OCI-LY1 (cell line): ENCODE measurements at regions not wholly inside any gene's neighbourhood (a gene's known extent, or its start where the extent isn't known, plus 50 kb on each side); places are given as distances from the start of the nearest gene placed in this dataset.

Experiments used
- H2AFZ ChIP-seq: fragments of 200-600 bp; sonication (generic), shearing (Covaris generic); 2 replicates; pipeline ENCODE4 v1.6.0; 2014; ENCODE audit warnings: antibody characterized with exemption, mild to moderate bottlenecking, low read length
- H3F3A ChIP-seq: fragments of 200-600 bp; sonication (generic), shearing (Covaris generic); 2 replicates; pipeline ENCODE4 v1.6.0; 2014; ENCODE audit warnings: mild to moderate bottlenecking, antibody characterized with exemption, low read length, moderate library complexity; ENCODE audit not compliant: insufficient read depth
- H3K27ac ChIP-seq: fragments of 200-600 bp; sonication (generic); 2 replicates; pipeline ENCODE4 v1.5.1; 2014; ENCODE audit warnings: low read length, mixed run types, mild to moderate bottlenecking, low read depth; ENCODE audit not compliant: poor library complexity, severe bottlenecking
- H3K27me3 ChIP-seq: fragments of 200-600 bp; sonication (generic); 2 replicates; pipeline ENCODE4 v1.6.0; 2014; ENCODE audit warnings: antibody characterized with exemption, mild to moderate bottlenecking, low read length, moderate library complexity; ENCODE audit not compliant: insufficient read depth
- H3K36me3 ChIP-seq: fragments of 200-600 bp; sonication (generic); 2 replicates; pipeline ENCODE4 v1.6.1; 2014; ENCODE audit warnings: mild to moderate bottlenecking, antibody characterized with exemption, low read length, moderate library complexity, mixed read lengths; ENCODE audit not compliant: insufficient read depth
- H3K4me1 ChIP-seq: fragments of 200-600 bp; sonication (generic); 2 replicates; pipeline ENCODE4 v1.5.1; 2014; ENCODE audit warnings: mild to moderate bottlenecking, low read length, moderate library complexity; ENCODE audit not compliant: insufficient read depth, severe bottlenecking
- H3K4me2 ChIP-seq: fragments of 200-600 bp; sonication (generic), shearing (Covaris generic); 2 replicates; pipeline ENCODE4 v1.6.1; 2014; ENCODE audit warnings: low read length
- H3K4me3 ChIP-seq: fragments of 200-600 bp; sonication (generic); 2 replicates; pipeline ENCODE4 v1.5.1; 2014; ENCODE audit warnings: low read length, low read depth, mild to moderate bottlenecking, mixed read lengths; ENCODE audit not compliant: poor library complexity, severe bottlenecking
- H3K79me2 ChIP-seq: fragments of 200-600 bp; shearing (Covaris generic); 2 replicates; pipeline ENCODE4 v1.6.1; 2016; ENCODE audit warnings: mixed run types, low read length, mixed read lengths; ENCODE audit not compliant: insufficient read depth
- H3K9ac ChIP-seq: fragments of 200-600 bp; sonication (generic), shearing (Covaris generic); 2 replicates; pipeline ENCODE4 v1.6.1; 2014; ENCODE audit warnings: mild to moderate bottlenecking, low read length, mixed read lengths
- H3K9me2 ChIP-seq: fragments of 200-600 bp; sonication (generic), shearing (Covaris generic); 2 replicates; pipeline ENCODE4 v1.6.1; 2014; ENCODE audit warnings: low read depth, mild to moderate bottlenecking, low read length, mixed read lengths
- H3K9me3 ChIP-seq: fragments of 200-600 bp; shearing (Covaris generic); 2 replicates; pipeline ENCODE4 v1.6.1; 2014; ENCODE audit warnings: low read length, mixed read lengths
- H4K20me1 ChIP-seq: fragments of 200-600 bp; sonication (generic), shearing (Covaris generic); 2 replicates; pipeline ENCODE4 v1.6.0; 2016; ENCODE audit warnings: mild to moderate bottlenecking, low read length; ENCODE audit not compliant: insufficient read depth
- EZH2 ChIP-seq: fragments of 200-600 bp; sonication (generic), shearing (Covaris generic); IDR thresholded peaks from 2 replicates; pipeline ENCODE4 v1.8.0; 2017; ENCODE audit warnings: borderline replicate concordance, mixed run types, mild to moderate bottlenecking, antibody characterized with exemption, low read length, moderate library complexity, mixed read lengths
- TF ChIP-seq, protein P1 (sequence below): fragments of 200-600 bp; sonication (generic), shearing (Covaris generic); IDR thresholded peaks from 2 replicates; pipeline ENCODE4 v1.5.1; 2017; ENCODE audit warnings: mild to moderate bottlenecking, antibody characterized with exemption, low read length, moderate library complexity, mixed read lengths

DNA sequence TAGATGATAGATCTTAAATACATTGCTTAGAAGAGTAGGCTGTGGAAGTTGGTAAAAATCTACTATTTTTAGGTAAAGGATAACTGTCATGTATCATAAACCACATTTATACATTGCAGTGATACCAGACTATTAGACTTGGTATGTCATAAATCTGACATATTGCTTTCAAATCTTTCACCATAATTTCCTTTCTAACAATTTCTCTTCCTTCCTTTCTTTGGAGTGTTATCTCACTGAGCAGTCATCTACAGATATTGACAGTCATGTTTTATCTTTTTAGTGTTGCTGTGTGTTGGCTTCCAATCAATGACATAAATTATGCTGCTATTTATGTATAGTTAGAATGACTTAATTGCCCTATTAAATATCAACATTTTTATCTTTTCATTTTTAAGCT, 588.7 kb downstream of the TUSC7 start:
- H3K27ac ChIP-seq: no peak overlapping the region

DNA sequence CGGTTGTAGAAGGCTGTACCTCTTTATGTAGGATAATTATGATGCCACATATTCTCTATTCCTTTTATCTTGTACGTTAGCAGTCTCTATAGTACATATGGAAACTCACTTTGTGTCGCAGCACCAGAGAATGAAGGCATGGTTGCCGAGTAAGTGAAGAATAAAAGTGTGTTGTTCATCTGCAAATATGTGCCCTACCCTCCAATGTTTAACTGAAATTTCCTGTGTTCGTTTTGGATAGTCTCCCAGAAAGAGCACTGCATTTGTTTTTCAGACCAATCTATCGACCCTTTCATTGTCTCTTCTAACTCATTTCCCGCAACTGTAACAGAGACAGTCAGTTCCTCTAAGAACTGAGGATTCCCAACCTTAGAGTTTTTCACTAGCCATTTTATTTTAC, 592.8 kb downstream of the TUSC7 start:
- H3K9me2 ChIP-seq: no peaks in the 10 kb centered on the region
- H2AFZ ChIP-seq: no peak overlapping the region
- no peaks in the 10 kb centered on the region for H3K4me1 ChIP-seq
- H4K20me1 ChIP-seq: no peaks in the 10 kb centered on the region
- H3F3A ChIP-seq: no peaks in the 10 kb centered on the region
- H3K27me3 ChIP-seq: no peaks in the 10 kb centered on the region
- H3K27ac ChIP-seq: no peak overlapping the region
- H3K4me3 ChIP-seq: no peak overlapping the region
- no peaks in the 10 kb centered on the region for H3K36me3 ChIP-seq
- H3K9me3 ChIP-seq: no peaks in the 10 kb centered on the region
- no peak overlapping the region for H3K9ac ChIP-seq
- H3K79me2 ChIP-seq: no peaks in the 10 kb centered on the region
- TF ChIP-seq EZH2: no peak
- TF ChIP-seq, protein P1, sequence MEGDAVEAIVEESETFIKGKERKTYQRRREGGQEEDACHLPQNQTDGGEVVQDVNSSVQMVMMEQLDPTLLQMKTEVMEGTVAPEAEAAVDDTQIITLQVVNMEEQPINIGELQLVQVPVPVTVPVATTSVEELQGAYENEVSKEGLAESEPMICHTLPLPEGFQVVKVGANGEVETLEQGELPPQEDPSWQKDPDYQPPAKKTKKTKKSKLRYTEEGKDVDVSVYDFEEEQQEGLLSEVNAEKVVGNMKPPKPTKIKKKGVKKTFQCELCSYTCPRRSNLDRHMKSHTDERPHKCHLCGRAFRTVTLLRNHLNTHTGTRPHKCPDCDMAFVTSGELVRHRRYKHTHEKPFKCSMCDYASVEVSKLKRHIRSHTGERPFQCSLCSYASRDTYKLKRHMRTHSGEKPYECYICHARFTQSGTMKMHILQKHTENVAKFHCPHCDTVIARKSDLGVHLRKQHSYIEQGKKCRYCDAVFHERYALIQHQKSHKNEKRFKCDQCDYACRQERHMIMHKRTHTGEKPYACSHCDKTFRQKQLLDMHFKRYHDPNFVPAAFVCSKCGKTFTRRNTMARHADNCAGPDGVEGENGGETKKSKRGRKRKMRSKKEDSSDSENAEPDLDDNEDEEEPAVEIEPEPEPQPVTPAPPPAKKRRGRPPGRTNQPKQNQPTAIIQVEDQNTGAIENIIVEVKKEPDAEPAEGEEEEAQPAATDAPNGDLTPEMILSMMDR: no peak
- no peak overlapping the region for H3K4me2 ChIP-seq

More for the DNA sequence above, 588.7 kb downstream of the TUSC7 start:
- Histone ChIP-seq H4K20me1 (no peaks in the 10 kb centered on the region), H3K9me2 (no peaks in the 10 kb centered on the region), H3K9me3 (no peaks in the 10 kb centered on the region), H3K79me2 (no peaks in the 10 kb centered on the region), H3K4me1 (no peaks in the 10 kb centered on the region), H3K4me2 (no peak overlapping the region), H3K4me3 (no peak overlapping the region), H3K9ac (no peak overlapping the region), H3F3A (no peaks in the 10 kb centered on the region), H2AFZ (no peak overlapping the region), H3K36me3 (no peaks in the 10 kb centered on the region), H3K27me3 (no peaks in the 10 kb centered on the region)
- no peak for TF ChIP-seq EZH2
- TF ChIP-seq, protein P1: no peak

DNA sequence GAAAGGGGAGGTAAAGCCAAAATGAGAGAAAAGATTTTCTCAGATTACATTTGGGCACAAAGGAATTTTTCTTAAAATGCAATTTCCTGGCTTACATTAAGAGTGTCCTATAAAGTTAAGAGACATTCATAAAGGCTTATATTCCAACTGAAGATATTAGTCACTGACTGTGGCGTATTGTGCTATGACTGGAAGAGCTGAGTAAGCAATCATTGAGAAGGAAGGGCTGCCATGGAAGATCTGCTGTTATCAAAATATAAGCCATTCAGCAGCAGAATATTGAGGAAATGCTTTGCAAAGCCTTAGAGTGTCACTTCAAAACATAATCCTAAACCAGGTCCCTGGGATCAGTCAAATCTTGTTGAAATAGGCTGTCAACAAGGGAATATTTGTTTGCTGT, 593.9 kb downstream of the TUSC7 start:
- no peaks in the 10 kb centered on the region for H3K27me3 ChIP-seq
- no peaks in the 10 kb centered on the region for H3K4me1 ChIP-seq
- no peaks in the 10 kb centered on the region for H3K9me2 ChIP-seq
- H3F3A ChIP-seq: no peaks in the 10 kb centered on the region
- H3K79me2 ChIP-seq: no peaks in the 10 kb centered on the region
- H3K4me3 ChIP-seq: no peak overlapping the region
- no peaks in the 10 kb centered on the region for H4K20me1 ChIP-seq
- no peak overlapping the region for H3K27ac ChIP-seq
- no peak overlapping the region for H2AFZ ChIP-seq
- H3K9me3 ChIP-seq: no peaks in the 10 kb centered on the region
- no peaks in the 10 kb centered on the region for H3K36me3 ChIP-seq
- H3K4me2 ChIP-seq: no peak overlapping the region
- TF ChIP-seq, protein P1: no peak
- TF ChIP-seq EZH2: no peak
- no peak overlapping the region for H3K9ac ChIP-seq
